ENCODE measurements at regions not wholly inside any gene's neighbourhood (a gene's known extent, or its start where the extent isn't known, plus 50 kb on each side); places are given as distances from the start of the nearest gene placed in this dataset.

- TF ChIP-seq, protein P1, sequence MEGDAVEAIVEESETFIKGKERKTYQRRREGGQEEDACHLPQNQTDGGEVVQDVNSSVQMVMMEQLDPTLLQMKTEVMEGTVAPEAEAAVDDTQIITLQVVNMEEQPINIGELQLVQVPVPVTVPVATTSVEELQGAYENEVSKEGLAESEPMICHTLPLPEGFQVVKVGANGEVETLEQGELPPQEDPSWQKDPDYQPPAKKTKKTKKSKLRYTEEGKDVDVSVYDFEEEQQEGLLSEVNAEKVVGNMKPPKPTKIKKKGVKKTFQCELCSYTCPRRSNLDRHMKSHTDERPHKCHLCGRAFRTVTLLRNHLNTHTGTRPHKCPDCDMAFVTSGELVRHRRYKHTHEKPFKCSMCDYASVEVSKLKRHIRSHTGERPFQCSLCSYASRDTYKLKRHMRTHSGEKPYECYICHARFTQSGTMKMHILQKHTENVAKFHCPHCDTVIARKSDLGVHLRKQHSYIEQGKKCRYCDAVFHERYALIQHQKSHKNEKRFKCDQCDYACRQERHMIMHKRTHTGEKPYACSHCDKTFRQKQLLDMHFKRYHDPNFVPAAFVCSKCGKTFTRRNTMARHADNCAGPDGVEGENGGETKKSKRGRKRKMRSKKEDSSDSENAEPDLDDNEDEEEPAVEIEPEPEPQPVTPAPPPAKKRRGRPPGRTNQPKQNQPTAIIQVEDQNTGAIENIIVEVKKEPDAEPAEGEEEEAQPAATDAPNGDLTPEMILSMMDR (IDR thresholded peaks at IDR 0.05) = no peak
- TF ChIP-seq POLR2A (IDR thresholded peaks at IDR 0.05) (no peak), EP300 (IDR thresholded peaks at IDR 0.05; ENCODE audit: low read depth) (no peak)
Observed at GRCh38 chr11:130601141-130601540, 152.7 kb downstream of the ADAMTS15 start.

Data from transverse colon (tissue), 3 donors.